ENCODE measurements at regions not wholly inside any gene's neighbourhood (a gene's known extent, or its start where the extent isn't known, plus 50 kb on each side); places are given as distances from the start of the nearest gene placed in this dataset.

GRCh38 chr2:236935631-236936445 is 149.9 kb upstream of the COPS8 start:
- DNase-seq (ENCODE audit: low read depth): no peak
- no peaks in the 10 kb centered on the region for H3K36me3 ChIP-seq (ENCODE audit: control insufficient read depth, insufficient read depth, low read length)
- H3K27me3 ChIP-seq (ENCODE audit: control insufficient read depth, insufficient read depth, low read length): peaks cover 4% of the 10 kb centered on the region
- TF ChIP-seq, protein P1, sequence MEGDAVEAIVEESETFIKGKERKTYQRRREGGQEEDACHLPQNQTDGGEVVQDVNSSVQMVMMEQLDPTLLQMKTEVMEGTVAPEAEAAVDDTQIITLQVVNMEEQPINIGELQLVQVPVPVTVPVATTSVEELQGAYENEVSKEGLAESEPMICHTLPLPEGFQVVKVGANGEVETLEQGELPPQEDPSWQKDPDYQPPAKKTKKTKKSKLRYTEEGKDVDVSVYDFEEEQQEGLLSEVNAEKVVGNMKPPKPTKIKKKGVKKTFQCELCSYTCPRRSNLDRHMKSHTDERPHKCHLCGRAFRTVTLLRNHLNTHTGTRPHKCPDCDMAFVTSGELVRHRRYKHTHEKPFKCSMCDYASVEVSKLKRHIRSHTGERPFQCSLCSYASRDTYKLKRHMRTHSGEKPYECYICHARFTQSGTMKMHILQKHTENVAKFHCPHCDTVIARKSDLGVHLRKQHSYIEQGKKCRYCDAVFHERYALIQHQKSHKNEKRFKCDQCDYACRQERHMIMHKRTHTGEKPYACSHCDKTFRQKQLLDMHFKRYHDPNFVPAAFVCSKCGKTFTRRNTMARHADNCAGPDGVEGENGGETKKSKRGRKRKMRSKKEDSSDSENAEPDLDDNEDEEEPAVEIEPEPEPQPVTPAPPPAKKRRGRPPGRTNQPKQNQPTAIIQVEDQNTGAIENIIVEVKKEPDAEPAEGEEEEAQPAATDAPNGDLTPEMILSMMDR (IDR thresholded peaks at IDR 0.05; ENCODE audit: insufficient read depth, low read length, poor library complexity, severe bottlenecking): no peak
- H3K4me3 ChIP-seq (ENCODE audit: low read depth, low read length): no peak overlapping the region

GRCh38 chr2:236936446-236936940 is 149.2 kb upstream of the COPS8 start:
- peaks cover 4% of the 10 kb centered on the region for H3K27me3 ChIP-seq (ENCODE audit: control insufficient read depth, insufficient read depth, low read length)
- DNase-seq (ENCODE audit: low read depth): no peak
- TF ChIP-seq, protein P1 (IDR thresholded peaks at IDR 0.05; ENCODE audit: insufficient read depth, low read length, poor library complexity, severe bottlenecking): no peak
- H3K4me3 ChIP-seq (ENCODE audit: low read depth, low read length): no peak overlapping the region
- H3K36me3 ChIP-seq (ENCODE audit: control insufficient read depth, insufficient read depth, low read length): no peaks in the 10 kb centered on the region

DNA sequence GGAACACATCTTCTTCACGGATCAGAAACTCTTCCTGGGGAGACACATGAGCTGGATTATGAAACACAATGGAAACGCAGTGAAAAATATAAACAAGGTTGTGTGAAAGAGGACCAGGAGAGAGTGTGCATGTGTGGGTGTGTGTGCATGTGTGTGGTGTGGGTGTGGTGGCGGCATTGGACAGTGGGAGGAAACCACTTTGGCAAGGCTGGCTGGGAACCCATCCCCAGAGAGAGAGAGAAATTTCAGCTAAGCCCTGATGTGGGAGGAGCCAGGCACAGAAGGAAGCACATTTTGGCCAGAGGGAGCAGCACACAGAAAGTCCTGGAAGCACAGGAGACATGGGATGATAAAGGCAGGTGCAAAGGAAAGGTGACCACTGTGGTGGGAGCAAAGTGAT is 147.6 kb upstream of the COPS8 start:
- Histone ChIP-seq H3K4me3 (ENCODE audit: low read depth, low read length) (no peak overlapping the region), H3K36me3 (ENCODE audit: control insufficient read depth, insufficient read depth, low read length) (no peaks in the 10 kb centered on the region), H3K27me3 (ENCODE audit: control insufficient read depth, insufficient read depth, low read length) (peaks cover 4% of the 10 kb centered on the region)
- TF ChIP-seq, protein P1 (IDR thresholded peaks at IDR 0.05; ENCODE audit: insufficient read depth, low read length, poor library complexity, severe bottlenecking): no peak
- DNase-seq (ENCODE audit: low read depth): no peak

GRCh38 chr2:236939271-236939670 is 146.4 kb upstream of the COPS8 start:
- H3K27me3 ChIP-seq (ENCODE audit: control insufficient read depth, insufficient read depth, low read length): peaks cover 4% of the 10 kb centered on the region
- TF ChIP-seq, protein P1 (IDR thresholded peaks at IDR 0.05; ENCODE audit: insufficient read depth, low read length, poor library complexity, severe bottlenecking): no peak
- DNase-seq (ENCODE audit: low read depth): no peak
- no peak overlapping the region for H3K4me3 ChIP-seq (ENCODE audit: low read depth, low read length)
- H3K36me3 ChIP-seq (ENCODE audit: control insufficient read depth, insufficient read depth, low read length): no peaks in the 10 kb centered on the region

DNA sequence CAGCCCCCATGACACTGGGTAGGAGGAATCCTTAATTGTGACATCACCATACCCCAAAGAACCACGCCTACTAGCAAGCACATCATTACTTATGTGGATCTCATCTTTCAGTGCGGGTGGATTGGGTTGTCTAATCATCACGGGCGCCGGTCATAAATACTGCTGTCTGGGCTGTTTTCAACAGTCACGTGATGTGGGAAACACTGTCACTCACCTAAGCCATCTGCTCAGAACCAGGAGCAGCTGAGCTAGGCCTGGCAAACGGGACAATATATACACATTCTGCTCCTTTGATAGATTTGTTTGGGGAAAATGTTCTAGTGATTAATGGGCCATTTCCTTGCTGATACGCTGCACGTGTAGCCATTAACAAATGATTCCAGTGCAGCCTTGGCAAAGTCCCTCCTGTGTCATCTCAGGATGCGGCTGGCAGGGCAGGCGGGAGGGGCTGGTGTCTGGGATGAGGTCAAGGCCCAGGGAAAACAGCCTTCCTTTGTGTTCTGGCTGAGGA is 145.9 kb upstream of the COPS8 start:
- Histone ChIP-seq H3K27me3 (ENCODE audit: control insufficient read depth, insufficient read depth, low read length) (peaks cover 4% of the 10 kb centered on the region), H3K4me3 (ENCODE audit: low read depth, low read length) (no peak overlapping the region), H3K36me3 (ENCODE audit: control insufficient read depth, insufficient read depth, low read length) (no peaks in the 10 kb centered on the region)
- TF ChIP-seq, protein P1 (IDR thresholded peaks at IDR 0.05; ENCODE audit: insufficient read depth, low read length, poor library complexity, severe bottlenecking): no peak
- DNase-seq (ENCODE audit: low read depth): no peak
